Keratinocyte (primary cell): ENCODE measurements at regions not wholly inside any gene's neighbourhood (a gene's known extent, or its start where the extent isn't known, plus 50 kb on each side); places are given as distances from the start of the nearest gene placed in this dataset.
"Not testable (repeated sequence)": the region's sequence is repeated elsewhere in the genome, so short reads cannot be mapped to it uniquely, and the experiment has no call there.

Source experiments
- DNase-seq: peaks from one replicate; pipeline ENCODE4 v3.0.0-alpha.2; 2011; ENCODE audit warnings: low read depth, missing footprints, low spot score
- FAIRE-seq: peaks from 2 replicates; lab custom pipeline; 2011; peaks lifted over from hg19 to GRCh38; lab: Jason Lieb, UNC
- H2AFZ ChIP-seq: 2 replicates; pipeline ENCODE4 v1.6.0; 2012; ENCODE audit warnings: low read length, control low read depth, inconsistent platforms; ENCODE audit not compliant: control insufficient read depth
- H3K27ac ChIP-seq: 2 replicates; pipeline ENCODE4 v1.5.1; 2011; ENCODE audit warnings: low read length; ENCODE audit not compliant: control insufficient read depth, insufficient read depth
- H3K27me3 ChIP-seq: 3 replicates; pipeline ENCODE4 v1.6.0; 2011; ENCODE audit warnings: low read length; ENCODE audit not compliant: control insufficient read depth, insufficient read depth; ENCODE audit errors: extremely low read depth
- H3K36me3 ChIP-seq, 2 experiments: 2 replicates in 1 of 2; 3 replicates in 1 of 2; pipeline ENCODE4 v1.5.1; 2011; ENCODE audit warnings: low read length in 2 of 2, mild to moderate bottlenecking in 1 of 2; ENCODE audit not compliant: control insufficient read depth in 2 of 2, insufficient read depth in 2 of 2; ENCODE audit errors: extremely low read depth in 1 of 2
- H3K4me1 ChIP-seq: 3 replicates; pipeline ENCODE4 v1.5.1; 2011; ENCODE audit warnings: low read length; ENCODE audit not compliant: control insufficient read depth, insufficient read depth; ENCODE audit errors: extremely low read depth
- H3K4me2 ChIP-seq: 3 replicates; pipeline ENCODE4 v1.6.0; 2011; ENCODE audit warnings: low read depth, low read length; ENCODE audit not compliant: control insufficient read depth, insufficient read depth; ENCODE audit errors: extremely low read depth
- H3K4me3 ChIP-seq, 3 experiments: fragments of 200-600 bp in 1 of 3; sonication (generic) in 1 of 3; 2 replicates in 2 of 3; 3 replicates in 1 of 3; pipeline ENCODE4 v1.5.1; 2011 to 2016; ENCODE audit warnings: low read length in 3 of 3, mild to moderate bottlenecking in 3 of 3, control low read depth in 2 of 3, inconsistent platforms in 1 of 3, low read depth in 1 of 3, mixed read lengths in 1 of 3, mixed run types in 1 of 3, moderate library complexity in 1 of 3; ENCODE audit not compliant: control insufficient read depth in 2 of 3, insufficient read depth in 2 of 3; ENCODE audit errors: extremely low read depth in 1 of 3
- H3K79me2 ChIP-seq: 2 replicates; pipeline ENCODE4 v1.6.0; 2012; ENCODE audit warnings: low read length; ENCODE audit not compliant: control insufficient read depth, insufficient read depth
- H3K9ac ChIP-seq: 3 replicates; pipeline ENCODE4 v1.6.0; 2011; ENCODE audit warnings: low read length; ENCODE audit not compliant: control insufficient read depth, insufficient read depth; ENCODE audit errors: extremely low read depth
- H3K9me1 ChIP-seq: 3 replicates; pipeline ENCODE4 v1.6.0; 2011; ENCODE audit warnings: low read length; ENCODE audit not compliant: control insufficient read depth, insufficient read depth; ENCODE audit errors: extremely low read depth
- H3K9me3 ChIP-seq: 2 replicates; pipeline ENCODE4 v1.5.1; 2012; ENCODE audit warnings: low read depth, low read length; ENCODE audit not compliant: control insufficient read depth
- H4K20me1 ChIP-seq: 3 replicates; pipeline ENCODE4 v1.6.0; 2011; ENCODE audit warnings: low read length; ENCODE audit not compliant: control insufficient read depth, insufficient read depth; ENCODE audit errors: extremely low read depth
- CTCF ChIP-seq, 3 experiments: IDR thresholded peaks in 1 of 3; conservative IDR thresholded peaks in 1 of 3; optimal IDR thresholded peaks in 1 of 3; 2 replicates in 2 of 3; 3 replicates in 1 of 3; pipeline versions ENCODE3 to v1.5.1; 2011; ENCODE audit warnings: low read length in 3 of 3, mild to moderate bottlenecking in 3 of 3, moderate library complexity in 2 of 3, control low read depth in 1 of 3, inconsistent platforms in 1 of 3; ENCODE audit not compliant: insufficient read depth in 2 of 3; ENCODE audit errors: extremely low read depth in 1 of 3
- EZH2 ChIP-seq: IDR thresholded peaks from one replicate; pipeline ENCODE4 v1.6.1; 2012; ENCODE audit warnings: inconsistent platforms, mild to moderate bottlenecking, low read length, moderate library complexity
- dilution Hi-C: fragments of 300-500 bp; cut with MboI; formaldehyde crosslinking; loops from one replicate; pipeline ENCODE4 v1.7.0; 2020; ENCODE audit warnings: low sequenced_read_pairs; ENCODE audit not compliant: extremely low pct_ligation_motif_present

GRCh38 chr20:43331906-43332305, 125.8 kb upstream of the SRSF6 start:
- FAIRE-seq (no peak), DNase-seq (no peak)
- H4K20me1 ChIP-seq: no peaks in the 10 kb centered on the region
- H2AFZ ChIP-seq: no peak overlapping the region
- H3K9me3 ChIP-seq: peaks cover 8% of the 10 kb centered on the region
- H3K4me3 ChIP-seq: no peak overlapping the region
- no peaks in the 10 kb centered on the region for H3K36me3 ChIP-seq
- H3K4me2 ChIP-seq: no peak overlapping the region
- TF ChIP-seq CTCF (optimal IDR thresholded peaks at IDR 0.05 in 1 of 3, IDR thresholded peaks at IDR 0.05 in 1 of 3, conservative IDR thresholded peaks at IDR 0.05 in 1 of 3; ENCODE audit: extremely low read depth in 1 of 3, insufficient read depth in 2 of 3, low read length in 3 of 3) (no peak), EZH2 (no peak)
- H3K79me2 ChIP-seq: no peaks in the 10 kb centered on the region
- H3K9me1 ChIP-seq: no peaks in the 10 kb centered on the region
- H3K9ac ChIP-seq: no peak overlapping the region
- no peaks in the 10 kb centered on the region for H3K4me1 ChIP-seq
- H3K27me3 ChIP-seq: no peaks in the 10 kb centered on the region
- H3K27ac ChIP-seq: no peak overlapping the region
- dilution Hi-C loops: no loop called here

- no peak for DNase-seq
- Histone ChIP-seq H3K9me1 (no peaks in the 10 kb centered on the region), H3K9me3 (peaks cover 4% of the 10 kb centered on the region), H3K4me1 (no peaks in the 10 kb centered on the region), H3K36me3 (no peaks in the 10 kb centered on the region), H2AFZ (no peak overlapping the region), H3K79me2 (no peaks in the 10 kb centered on the region), H3K9ac (no peak overlapping the region), H3K27me3 (no peaks in the 10 kb centered on the region), H4K20me1 (no peaks in the 10 kb centered on the region), H3K27ac (no peak overlapping the region), H3K4me3 (no peak overlapping the region), H3K4me2 (no peak overlapping the region)
- FAIRE-seq: no peak
- no peak for TF ChIP-seq CTCF (optimal IDR thresholded peaks at IDR 0.05 in 1 of 3, IDR thresholded peaks at IDR 0.05 in 1 of 3, conservative IDR thresholded peaks at IDR 0.05 in 1 of 3; ENCODE audit: extremely low read depth in 1 of 3, insufficient read depth in 2 of 3, low read length in 3 of 3)
- no peak for TF ChIP-seq EZH2
- dilution Hi-C loops: no loop called here
Observed at GRCh38 chr20:43328697-43329096, 129.0 kb upstream of the SRSF6 start.

- H3K27ac ChIP-seq, H4K20me1 ChIP-seq, H3K9me3 ChIP-seq, H3K4me3 ChIP-seq, H3K9ac ChIP-seq, H3K4me1 ChIP-seq, H2AFZ ChIP-seq, H3K79me2 ChIP-seq, dilution Hi-C loops, H3K4me2 ChIP-seq, H3K27me3 ChIP-seq, FAIRE-seq, H3K9me1 ChIP-seq, DNase-seq, H3K36me3 ChIP-seq: not testable (repeated sequence)
Observed at GRCh38 chr20:43327234-43327633, 130.5 kb upstream of the SRSF6 start.
